BE2C (cell line): ENCODE measurements at regions not wholly inside any gene's neighbourhood (a gene's known extent, or its start where the extent isn't known, plus 50 kb on each side); places are given as distances from the start of the nearest gene placed in this dataset.

Experiments
- DNase-seq: peaks from one replicate; pipeline ENCODE4 v3.0.0-alpha.2; 2020
- H3K27me3 ChIP-seq: fragments of 250-450 bp; sonication (Bioruptor Pico); 2 replicates; pipeline ENCODE4 v1.5.1; 2020; ENCODE audit warnings: mild to moderate bottlenecking
- H3K36me3 ChIP-seq: fragments of 250-450 bp; sonication (Bioruptor Pico); 2 replicates; pipeline ENCODE4 v1.5.1; 2020; ENCODE audit warnings: mild to moderate bottlenecking
- H3K4me1 ChIP-seq: fragments of 250-450 bp; sonication (Bioruptor Pico); 2 replicates; pipeline ENCODE4 v1.5.1; 2020
- H3K4me3 ChIP-seq: 2 replicates; pipeline ENCODE4 v1.5.1; 2011; ENCODE audit warnings: low read depth, low read length
- H3K9me3 ChIP-seq: fragments of 250-450 bp; sonication (Bioruptor Pico); 2 replicates; pipeline ENCODE4 v1.5.1; 2020
- TF ChIP-seq, protein P1 (sequence below): IDR thresholded peaks from 2 replicates; pipeline ENCODE4 v1.5.1; 2012; ENCODE audit warnings: mild to moderate bottlenecking, low read depth, low read length

DNA sequence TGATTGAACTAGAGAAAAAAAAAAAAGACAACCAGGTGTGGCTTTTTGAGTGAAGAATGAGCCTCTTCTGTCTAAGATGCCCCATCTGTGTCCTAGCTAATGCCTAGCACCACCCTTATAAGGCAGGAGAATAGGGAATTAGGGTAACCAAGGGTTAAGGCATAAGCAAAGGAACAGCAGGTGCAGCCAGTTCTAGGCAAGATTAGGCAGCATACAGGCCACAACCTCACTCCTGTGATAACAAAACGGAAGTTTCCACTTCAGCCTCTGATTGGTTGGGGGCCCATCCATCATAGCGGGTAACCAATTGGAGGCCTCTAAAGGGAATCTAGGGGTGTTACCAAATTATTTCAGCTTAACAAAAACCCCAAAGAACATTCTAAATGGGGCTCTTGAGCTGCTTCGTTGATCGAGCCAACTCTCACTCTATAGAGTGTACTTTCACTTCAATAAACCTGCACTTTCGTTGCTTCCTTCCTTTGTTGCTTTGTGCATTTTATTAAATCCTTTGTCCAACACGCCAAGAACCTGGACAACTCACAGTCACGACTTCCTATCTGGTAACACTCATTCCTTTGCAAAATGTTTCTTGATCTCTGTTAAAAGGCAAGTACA is 61.9 kb upstream of the TAGAP start:
- H3K9me3 ChIP-seq, result no peaks in the 10 kb centered on the region
- H3K36me3 ChIP-seq, result no peaks in the 10 kb centered on the region
- peak; percentile 67 for DNase-seq
- peaks cover 13% of the 10 kb centered on the region; the same call in 1 of the 2 replicates for H3K4me1 ChIP-seq
- no peaks in the 10 kb centered on the region for H3K27me3 ChIP-seq
- TF ChIP-seq, protein P1, sequence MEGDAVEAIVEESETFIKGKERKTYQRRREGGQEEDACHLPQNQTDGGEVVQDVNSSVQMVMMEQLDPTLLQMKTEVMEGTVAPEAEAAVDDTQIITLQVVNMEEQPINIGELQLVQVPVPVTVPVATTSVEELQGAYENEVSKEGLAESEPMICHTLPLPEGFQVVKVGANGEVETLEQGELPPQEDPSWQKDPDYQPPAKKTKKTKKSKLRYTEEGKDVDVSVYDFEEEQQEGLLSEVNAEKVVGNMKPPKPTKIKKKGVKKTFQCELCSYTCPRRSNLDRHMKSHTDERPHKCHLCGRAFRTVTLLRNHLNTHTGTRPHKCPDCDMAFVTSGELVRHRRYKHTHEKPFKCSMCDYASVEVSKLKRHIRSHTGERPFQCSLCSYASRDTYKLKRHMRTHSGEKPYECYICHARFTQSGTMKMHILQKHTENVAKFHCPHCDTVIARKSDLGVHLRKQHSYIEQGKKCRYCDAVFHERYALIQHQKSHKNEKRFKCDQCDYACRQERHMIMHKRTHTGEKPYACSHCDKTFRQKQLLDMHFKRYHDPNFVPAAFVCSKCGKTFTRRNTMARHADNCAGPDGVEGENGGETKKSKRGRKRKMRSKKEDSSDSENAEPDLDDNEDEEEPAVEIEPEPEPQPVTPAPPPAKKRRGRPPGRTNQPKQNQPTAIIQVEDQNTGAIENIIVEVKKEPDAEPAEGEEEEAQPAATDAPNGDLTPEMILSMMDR, result no peak
- H3K4me3 ChIP-seq, result no peak overlapping the region

- Histone ChIP-seq H3K9me3 (no peaks in the 10 kb centered on the region), H3K4me1 (peaks cover 13% of the 10 kb centered on the region; the same call in 1 of the 2 replicates), H3K36me3 (no peaks in the 10 kb centered on the region), H3K27me3 (no peaks in the 10 kb centered on the region), H3K4me3 (no peak overlapping the region)
- TF ChIP-seq, protein P1, result no peak
- no peak for DNase-seq
These were observed 60.9 kb upstream of the TAGAP start for GRCh38 chr6:159105716-159106115.

DNA sequence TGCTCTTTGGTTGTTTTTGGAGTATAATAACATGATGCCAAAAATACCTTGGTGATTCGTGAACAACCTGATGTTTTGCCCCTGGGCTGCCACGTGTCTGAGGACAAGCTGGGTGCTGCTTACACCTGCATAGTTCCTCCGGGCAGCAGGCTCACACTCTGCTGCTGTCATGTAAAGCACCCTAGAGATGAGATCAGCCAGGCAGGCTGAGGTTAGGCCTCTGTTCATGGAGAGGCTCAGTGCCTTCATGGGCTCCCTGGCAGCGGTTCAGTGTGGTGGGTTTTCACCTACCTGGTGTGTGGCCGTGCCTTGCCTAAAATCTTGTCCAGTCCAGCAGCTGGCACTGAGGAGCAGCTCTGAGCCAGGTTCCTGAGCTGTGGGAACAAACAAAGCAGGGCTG is 60.1 kb upstream of the TAGAP start:
- peaks cover 13% of the 10 kb centered on the region; the same call in 1 of the 2 replicates for H3K4me1 ChIP-seq
- H3K27me3 ChIP-seq, result no peaks in the 10 kb centered on the region
- H3K4me3 ChIP-seq, result no peak overlapping the region
- DNase-seq, result no peak
- H3K9me3 ChIP-seq, result no peaks in the 10 kb centered on the region
- TF ChIP-seq, protein P1, result no peak
- H3K36me3 ChIP-seq, result no peaks in the 10 kb centered on the region

- TF ChIP-seq, protein P1, result peak; percentile 99
- Histone ChIP-seq H3K27me3 (no peaks in the 10 kb centered on the region), H3K9me3 (no peaks in the 10 kb centered on the region), H3K4me3 (no peak overlapping the region), H3K4me1 (peaks cover 13% of the 10 kb centered on the region; the same call in 1 of the 2 replicates), H3K36me3 (no peaks in the 10 kb centered on the region)
- DNase-seq, result peak; percentile 76
These were observed 59.6 kb upstream of the TAGAP start for GRCh38 chr6:159104163-159104925.

DNA sequence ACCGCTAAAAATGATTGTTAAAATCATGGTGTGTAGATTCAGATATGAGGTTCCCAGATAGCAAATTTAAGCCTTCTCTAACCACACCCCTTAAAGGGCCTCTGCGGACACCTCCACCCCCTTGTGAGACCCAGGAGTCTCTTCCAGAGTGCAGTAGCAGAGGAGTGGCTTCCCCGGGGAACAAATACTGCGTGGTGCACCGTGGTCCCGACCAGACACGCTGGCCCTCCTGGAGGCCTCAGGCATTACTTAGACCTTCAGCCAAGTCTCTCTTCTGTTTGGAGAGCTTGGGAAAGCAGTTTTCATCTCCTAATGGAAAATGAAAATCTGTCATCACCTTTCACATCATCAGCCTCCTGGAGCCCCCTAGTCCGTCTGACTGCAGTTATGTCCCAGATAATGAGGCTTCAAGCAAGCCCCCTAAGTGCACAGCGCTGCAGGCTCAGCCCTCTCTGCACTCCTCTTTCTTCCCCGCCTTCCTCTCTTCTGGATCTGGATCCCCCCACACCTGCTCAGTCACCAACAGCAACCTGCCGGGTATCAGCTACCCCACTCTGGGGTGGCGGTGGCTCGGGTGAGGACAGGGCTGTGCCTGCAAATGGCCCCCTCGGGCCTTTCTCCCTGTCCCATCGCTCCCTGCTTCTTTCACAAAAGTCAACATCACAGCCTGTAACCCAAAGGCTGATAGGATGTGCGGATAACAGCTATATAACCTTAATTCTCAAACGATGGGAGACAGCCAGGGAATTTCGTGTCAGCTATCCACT is 58.8 kb upstream of the TAGAP start:
- Histone ChIP-seq H3K9me3 (no peaks in the 10 kb centered on the region), H3K4me1 (peaks cover 13% of the 10 kb centered on the region; the same call in 1 of the 2 replicates), H3K27me3 (no peaks in the 10 kb centered on the region), H3K36me3 (no peaks in the 10 kb centered on the region), H3K4me3 (no peak overlapping the region)
- no peak for DNase-seq
- TF ChIP-seq, protein P1, result no peak
